ENCODE measurements at regions not wholly inside any gene's neighbourhood (a gene's known extent, or its start where the extent isn't known, plus 50 kb on each side); places are given as distances from the start of the nearest gene placed in this dataset.

- DNase-seq = no peak
Measured at GRCh38 chr22:26894766-26895485, 237.5 kb downstream of the MIAT start.

- no peak for DNase-seq
Measured at GRCh38 chr22:26897384-26897783, 240.0 kb downstream of the MIAT start.

- DNase-seq = peak; percentile 7
Measured at GRCh38 chr22:26898946-26899605, 241.7 kb downstream of the MIAT start.

GRCh38 chr22:26900787-26901186, 243.4 kb downstream of the MIAT start:
- no peak for DNase-seq

GRCh38 chr22:26901198-26901816, 243.9 kb downstream of the MIAT start:
- no peak for DNase-seq

- DNase-seq = no peak
Measured at GRCh38 chr22:26902401-26903029, 245.1 kb downstream of the MIAT start.

- no peak for DNase-seq
Measured at GRCh38 chr22:26903030-26903856, 245.9 kb downstream of the MIAT start.

GRCh38 chr22:26904483-26904882, 247.1 kb downstream of the MIAT start:
- no peak for DNase-seq

GRCh38 chr22:26905076-26905475, 247.7 kb downstream of the MIAT start:
- DNase-seq = no peak

- no peak for DNase-seq
Measured at GRCh38 chr22:26905640-26906039, 248.3 kb downstream of the MIAT start.

GRCh38 chr22:26906464-26906863, 249.1 kb downstream of the MIAT start:
- peak; percentile 5 for DNase-seq

- no peak for DNase-seq
Measured at GRCh38 chr22:26907366-26907765, 250.0 kb downstream of the MIAT start.

GRCh38 chr22:26910845-26911244, 253.5 kb downstream of the MIAT start:
- DNase-seq = no peak

- DNase-seq = no peak
Measured at GRCh38 chr22:26912655-26913345, 255.4 kb downstream of the MIAT start.

GRCh38 chr22:26914519-26915185, 257.3 kb downstream of the MIAT start:
- no peak for DNase-seq

GRCh38 chr22:26916236-26916635, 258.8 kb downstream of the MIAT start:
- peak; percentile 20 for DNase-seq

- DNase-seq = no peak
Measured at GRCh38 chr22:26918226-26918625, 260.8 kb downstream of the MIAT start.

GRCh38 chr22:26921726-26922125, 264.3 kb downstream of the MIAT start:
- DNase-seq = no peak

- DNase-seq = no peak
Measured at GRCh38 chr22:26922806-26923205, 265.4 kb downstream of the MIAT start.

GRCh38 chr22:26923531-26923930, 266.1 kb downstream of the MIAT start:
- no peak for DNase-seq

- no peak for DNase-seq
Measured at GRCh38 chr22:26927821-26928220, 270.4 kb downstream of the MIAT start.

- no peak for DNase-seq
Measured at GRCh38 chr22:26931471-26931870, 274.1 kb downstream of the MIAT start.
